ENCODE measurements at regions not wholly inside any gene's neighbourhood (a gene's known extent, or its start where the extent isn't known, plus 50 kb on each side); places are given as distances from the start of the nearest gene placed in this dataset.
A peak's percentile ranks its signal among the peaks of the same experiment; 100 is the strongest.
"Not testable (repeated sequence)": the region's sequence is repeated elsewhere in the genome, so short reads cannot be mapped to it uniquely, and the experiment has no call there.

DNA sequence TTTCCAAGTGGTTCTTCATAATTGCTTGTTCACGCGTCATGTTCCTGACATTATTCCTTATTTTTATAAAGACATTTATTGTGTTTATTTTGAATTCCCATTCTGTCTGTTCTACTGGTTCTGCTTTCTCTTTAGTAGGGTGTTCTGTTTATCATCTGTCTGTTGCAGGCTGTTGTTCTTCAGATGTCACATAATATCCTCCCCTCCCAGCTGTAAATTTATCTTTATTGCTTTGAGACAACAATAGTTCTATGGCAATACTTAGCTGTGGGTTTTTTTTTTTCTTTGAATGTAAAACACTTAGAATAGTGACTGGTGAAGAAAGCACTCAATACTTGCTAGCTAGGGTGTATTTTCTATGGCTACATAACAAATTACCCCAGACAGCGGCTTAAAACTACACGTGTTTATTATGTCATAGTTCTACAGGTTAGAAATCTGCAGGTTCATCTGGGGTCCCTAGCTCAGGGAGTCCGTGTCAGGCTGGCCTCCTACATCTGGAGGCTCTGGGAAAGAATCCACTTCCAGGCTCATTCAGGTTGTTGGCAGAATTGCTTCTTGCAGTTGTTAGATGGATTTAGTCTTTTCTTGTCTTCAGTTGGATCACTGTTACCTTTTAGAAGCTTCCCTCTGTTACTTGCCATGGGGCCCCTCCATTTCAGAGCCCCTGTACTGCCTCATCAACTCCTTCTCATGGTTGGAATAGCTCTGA, 63.4 kb upstream of the ENPEP start:
- Histone ChIP-seq H3K36me3 (replicated peaks) (no peaks in the 10 kb centered on the region), H3K27me3 (replicated peaks) (no peaks in the 10 kb centered on the region), H3K4me3 (ENCODE audit: low read depth, low read length) (no peak overlapping the region), H3K27ac (no peak overlapping the region)
- DNase-seq: no peak
- TF ChIP-seq, protein P1, sequence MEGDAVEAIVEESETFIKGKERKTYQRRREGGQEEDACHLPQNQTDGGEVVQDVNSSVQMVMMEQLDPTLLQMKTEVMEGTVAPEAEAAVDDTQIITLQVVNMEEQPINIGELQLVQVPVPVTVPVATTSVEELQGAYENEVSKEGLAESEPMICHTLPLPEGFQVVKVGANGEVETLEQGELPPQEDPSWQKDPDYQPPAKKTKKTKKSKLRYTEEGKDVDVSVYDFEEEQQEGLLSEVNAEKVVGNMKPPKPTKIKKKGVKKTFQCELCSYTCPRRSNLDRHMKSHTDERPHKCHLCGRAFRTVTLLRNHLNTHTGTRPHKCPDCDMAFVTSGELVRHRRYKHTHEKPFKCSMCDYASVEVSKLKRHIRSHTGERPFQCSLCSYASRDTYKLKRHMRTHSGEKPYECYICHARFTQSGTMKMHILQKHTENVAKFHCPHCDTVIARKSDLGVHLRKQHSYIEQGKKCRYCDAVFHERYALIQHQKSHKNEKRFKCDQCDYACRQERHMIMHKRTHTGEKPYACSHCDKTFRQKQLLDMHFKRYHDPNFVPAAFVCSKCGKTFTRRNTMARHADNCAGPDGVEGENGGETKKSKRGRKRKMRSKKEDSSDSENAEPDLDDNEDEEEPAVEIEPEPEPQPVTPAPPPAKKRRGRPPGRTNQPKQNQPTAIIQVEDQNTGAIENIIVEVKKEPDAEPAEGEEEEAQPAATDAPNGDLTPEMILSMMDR (IDR thresholded peaks at IDR 0.05; ENCODE audit: low read depth, low read length, missing control alignments): no peak
- in situ Hi-C loops (cut with HindIII; ENCODE audit: low pct_ligation_motif_present, low sequenced_read_pairs): no loop called here

DNA sequence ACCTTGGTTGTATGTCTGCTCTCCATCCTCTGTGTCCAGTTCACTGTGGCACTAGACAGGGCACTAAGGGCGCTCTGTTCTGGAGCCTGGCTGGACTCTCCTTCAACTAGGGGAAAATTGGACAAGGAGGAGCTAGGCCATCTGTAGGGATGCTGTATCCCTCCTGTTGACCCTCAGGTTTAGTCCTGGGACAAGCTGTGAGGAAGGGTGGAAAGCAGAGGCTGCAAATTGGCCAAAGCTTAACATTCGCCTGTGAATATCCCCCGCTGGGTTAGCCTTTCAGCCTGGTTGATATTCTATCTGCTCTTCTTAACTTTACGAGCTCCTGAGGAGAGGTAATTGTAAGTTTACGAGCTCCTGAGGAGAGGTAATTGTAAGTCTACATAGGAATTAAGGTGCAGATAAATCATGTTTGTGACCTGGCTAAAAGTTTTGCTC, 64.4 kb upstream of the ENPEP start:
- peak overlapping the region; percentile 9 for H3K4me3 ChIP-seq (ENCODE audit: low read depth, low read length)
- DNase-seq: no peak
- H3K27me3 ChIP-seq (replicated peaks): no peaks in the 10 kb centered on the region
- no peaks in the 10 kb centered on the region for H3K36me3 ChIP-seq (replicated peaks)
- in situ Hi-C loops (cut with HindIII; ENCODE audit: low pct_ligation_motif_present, low sequenced_read_pairs): no loop called here
- H3K27ac ChIP-seq: no peak overlapping the region
- TF ChIP-seq, protein P1 (IDR thresholded peaks at IDR 0.05; ENCODE audit: low read depth, low read length, missing control alignments): no peak

DNA sequence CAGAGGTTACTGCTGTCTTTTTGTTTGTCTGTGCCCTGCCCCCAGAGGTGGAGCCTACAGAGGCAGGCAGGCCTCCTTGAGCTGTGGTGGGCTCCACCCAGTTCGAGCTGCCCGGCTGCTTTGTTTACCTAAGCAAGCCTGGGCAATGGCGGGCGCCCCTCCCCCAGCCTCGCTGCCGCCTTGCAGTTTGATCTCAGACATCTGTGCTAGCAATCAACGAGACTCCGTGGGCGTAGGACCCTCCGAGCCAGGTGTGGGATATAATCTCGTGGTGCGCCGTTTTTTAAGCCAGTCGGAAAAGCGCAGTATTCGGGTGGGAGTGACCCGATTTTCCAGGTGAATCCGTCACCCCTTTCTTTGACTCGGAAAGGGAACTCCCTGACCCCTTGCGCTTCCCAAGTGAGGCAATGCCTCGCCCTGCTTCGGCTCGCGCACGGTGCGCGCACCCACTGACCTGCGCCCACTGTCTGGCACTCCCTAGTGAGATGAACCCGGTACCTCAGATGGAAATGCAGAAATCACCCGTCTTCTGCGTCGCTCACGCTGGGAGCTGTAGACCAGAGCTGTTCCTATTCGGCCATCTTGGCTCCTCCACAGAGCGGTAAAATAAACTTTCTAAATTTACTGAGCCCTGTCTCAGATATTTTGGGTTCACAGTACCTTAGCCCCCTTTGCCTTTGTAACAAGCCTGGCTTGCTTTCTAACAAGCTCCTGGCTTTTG, 64.9 kb upstream of the ENPEP start:
- peak overlapping the region; percentile 9 for H3K4me3 ChIP-seq (ENCODE audit: low read depth, low read length)
- H3K27me3 ChIP-seq (replicated peaks); H3K27ac ChIP-seq; H3K36me3 ChIP-seq (replicated peaks); in situ Hi-C loops (cut with HindIII; ENCODE audit: low pct_ligation_motif_present, low sequenced_read_pairs); DNase-seq: not testable (repeated sequence)

DNA sequence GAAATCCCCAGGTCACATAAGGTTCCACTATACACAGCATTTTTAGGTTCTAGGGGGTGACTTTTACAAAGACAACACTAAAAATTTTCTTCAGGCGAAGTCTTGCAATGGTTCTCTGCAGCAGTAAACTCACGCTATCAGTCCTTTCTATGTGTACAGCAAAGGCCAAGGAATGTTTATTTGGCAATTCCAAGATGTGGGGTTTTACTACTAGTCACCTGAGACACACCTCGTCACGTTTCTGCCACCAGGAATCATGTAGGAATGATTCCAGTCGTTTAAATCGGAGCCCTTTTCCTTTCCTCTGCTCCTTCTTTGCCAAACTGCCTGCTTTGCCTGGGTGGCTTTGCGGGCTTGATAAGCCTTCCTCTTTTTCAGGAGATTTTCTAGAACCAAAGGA, 75.9 kb upstream of the ENPEP start:
- Histone ChIP-seq H3K36me3 (replicated peaks) (no peaks in the 10 kb centered on the region), H3K27me3 (replicated peaks) (no peaks in the 10 kb centered on the region), H3K27ac (no peak overlapping the region), H3K4me3 (ENCODE audit: low read depth, low read length) (no peak overlapping the region)
- TF ChIP-seq, protein P1 (IDR thresholded peaks at IDR 0.05; ENCODE audit: low read depth, low read length, missing control alignments): no peak
- no peak for DNase-seq
- in situ Hi-C loops (cut with HindIII; ENCODE audit: low pct_ligation_motif_present, low sequenced_read_pairs): no loop called here

DNA sequence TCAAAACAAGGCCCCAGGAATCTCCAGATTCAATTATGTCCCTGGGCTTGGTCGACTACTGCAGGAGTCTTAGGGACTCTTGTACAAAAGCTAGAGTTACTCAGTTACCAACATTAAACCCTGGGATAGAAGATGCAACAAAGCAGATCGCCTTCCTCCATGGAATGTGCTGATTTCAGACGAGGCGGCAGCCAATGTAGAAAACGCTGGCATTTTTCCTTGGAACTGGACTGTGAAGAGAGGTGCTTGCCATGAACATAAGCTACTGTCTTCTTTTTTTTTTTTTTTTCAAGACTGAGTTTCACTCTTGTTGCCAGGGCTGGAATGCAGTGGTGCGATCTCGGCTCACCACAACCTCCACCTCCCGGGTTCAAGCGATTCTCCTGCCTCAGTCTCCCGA, 76.9 kb upstream of the ENPEP start:
- DNase-seq; H3K27me3 ChIP-seq (replicated peaks); H3K27ac ChIP-seq; in situ Hi-C loops (cut with HindIII; ENCODE audit: low pct_ligation_motif_present, low sequenced_read_pairs); H3K4me3 ChIP-seq (ENCODE audit: low read depth, low read length); H3K36me3 ChIP-seq (replicated peaks): not testable (repeated sequence)

DNA sequence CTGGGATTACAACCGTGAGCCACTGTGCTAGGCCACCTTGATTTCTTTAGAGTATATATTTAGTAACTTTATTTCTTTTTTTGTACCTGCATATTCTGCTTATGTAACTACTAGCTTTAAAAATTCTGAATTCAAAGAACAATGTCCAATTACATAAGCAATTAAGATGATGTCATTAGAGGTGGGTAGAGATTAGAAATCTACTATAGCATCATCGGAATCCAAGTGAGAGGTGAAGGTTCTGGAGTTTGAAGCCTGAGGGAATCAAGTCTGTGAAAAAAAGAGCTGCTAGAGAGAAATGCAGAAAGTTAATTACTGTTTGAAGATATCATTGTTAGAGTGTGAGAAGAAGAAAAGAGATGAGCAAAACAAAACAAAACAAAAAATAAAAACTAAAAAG, 79.0 kb upstream of the ENPEP start:
- TF ChIP-seq, protein P1 (IDR thresholded peaks at IDR 0.05; ENCODE audit: low read depth, low read length, missing control alignments): no peak
- Histone ChIP-seq H3K4me3 (ENCODE audit: low read depth, low read length) (no peak overlapping the region), H3K27ac (no peak overlapping the region), H3K27me3 (replicated peaks) (no peaks in the 10 kb centered on the region), H3K36me3 (replicated peaks) (no peaks in the 10 kb centered on the region)
- no peak for DNase-seq
- in situ Hi-C loops (cut with HindIII; ENCODE audit: low pct_ligation_motif_present, low sequenced_read_pairs): no loop called here

Measured in brain microvascular endothelial cell (primary cell).